Neural cell (in vitro differentiated cells): ENCODE measurements at regions not wholly inside any gene's neighbourhood (a gene's known extent, or its start where the extent isn't known, plus 50 kb on each side); places are given as distances from the start of the nearest gene placed in this dataset.

ENCODE experiments used
- H2AFZ ChIP-seq: fragments of 200-600, 300-800 bp; sonication (generic), shearing (Covaris generic); 2 replicates; pipeline ENCODE4 v1.6.0; 2014; ENCODE audit warnings: low read depth, mild to moderate bottlenecking, antibody characterized with exemption, low read length, moderate library complexity
- H3F3A ChIP-seq: fragments of 200-600 bp; shearing (Covaris generic); 2 replicates; pipeline ENCODE4 v1.6.1; 2016; ENCODE audit warnings: mild to moderate bottlenecking, moderate library complexity, mixed read lengths, antibody characterized with exemption, low read length; ENCODE audit not compliant: insufficient read depth, poor library complexity, severe bottlenecking
- H3K27ac ChIP-seq: fragments of 200-600, 300-800 bp; sonication (generic), shearing (Covaris generic); 2 replicates; pipeline ENCODE4 v1.5.1; 2014; ENCODE audit warnings: mild to moderate bottlenecking, low read length, moderate library complexity
- H3K27me3 ChIP-seq: fragments of 300-800, 200-600 bp; sonication (generic), shearing (Covaris generic); 2 replicates; pipeline ENCODE4 v1.6.0; 2014; ENCODE audit warnings: mild to moderate bottlenecking, low read depth, low read length, moderate library complexity; ENCODE audit not compliant: insufficient read depth
- H3K36me3 ChIP-seq: fragments of 300-800, 200-600 bp; sonication (generic), shearing (Covaris generic); 2 replicates; pipeline ENCODE4 v1.5.1; 2014; ENCODE audit warnings: mild to moderate bottlenecking, antibody characterized with exemption, low read length, moderate library complexity; ENCODE audit not compliant: insufficient read depth
- H3K4me2 ChIP-seq: fragments of 300-800, 200-600 bp; sonication (generic), shearing (Covaris generic); 2 replicates; pipeline ENCODE4 v1.6.0; 2014; ENCODE audit warnings: mild to moderate bottlenecking, low read length
- H3K4me3 ChIP-seq: fragments of 300-800, 200-600 bp; sonication (generic), shearing (Covaris generic); 2 replicates; pipeline ENCODE4 v1.5.1; 2014; ENCODE audit warnings: mild to moderate bottlenecking, low read length, moderate library complexity
- H3K79me2 ChIP-seq: fragments of 200-600 bp; shearing (Covaris generic); replicated peaks from 2 replicates; pipeline ENCODE4 v1.6.0; 2014; ENCODE audit warnings: mild to moderate bottlenecking, low read length, moderate library complexity; ENCODE audit not compliant: insufficient read depth
- H3K9ac ChIP-seq: fragments of 300-800, 200-600 bp; sonication (generic), shearing (Covaris generic); 2 replicates; pipeline ENCODE4 v1.6.1; 2016; ENCODE audit warnings: mild to moderate bottlenecking, low read length, mixed read lengths
- H3K9me2 ChIP-seq: fragments of 200-600 bp; shearing (Covaris generic); 2 replicates; pipeline ENCODE4 v1.6.1; 2016; ENCODE audit warnings: mild to moderate bottlenecking, low read length, mixed read lengths; ENCODE audit not compliant: insufficient read depth
- H3K9me3 ChIP-seq: fragments of 200-600, 300-800 bp; sonication (generic), shearing (Covaris generic); 2 replicates; pipeline ENCODE4 v1.6.1; 2016; ENCODE audit warnings: mild to moderate bottlenecking, mixed run types, low read length, moderate library complexity, mixed read lengths
- H4K20me1 ChIP-seq: fragments of 200-600 bp; shearing (Covaris generic); 2 replicates; pipeline ENCODE4 v1.6.1; 2016; ENCODE audit warnings: mild to moderate bottlenecking, mixed run types; ENCODE audit not compliant: insufficient read depth
- EP300 ChIP-seq: fragments of 450-650 bp; conservative IDR thresholded peaks from 2 replicates; pipeline ENCODE4 v1.6.1; 2014; ENCODE audit warnings: antibody characterized with exemption, mild to moderate bottlenecking, moderate library complexity; ENCODE audit not compliant: poor library complexity, severe bottlenecking
- EZH2 ChIP-seq: fragments of 200-600, 300-800 bp; shearing (Covaris generic), sonication (generic); IDR thresholded peaks from 2 replicates; pipeline ENCODE4 v1.6.1; 2014; ENCODE audit warnings: antibody characterized with exemption, low read length, borderline replicate concordance, mild to moderate bottlenecking; ENCODE audit not compliant: insufficient read depth, poor library complexity, severe bottlenecking
- MXI1 ChIP-seq: fragments of 450-650 bp; conservative IDR thresholded peaks from 2 replicates; pipeline ENCODE4 v1.6.1; 2014; ENCODE audit warnings: antibody characterized with exemption, mild to moderate bottlenecking; ENCODE audit not compliant: poor library complexity, severe bottlenecking
- POLR2AphosphoS5 ChIP-seq: IDR thresholded peaks from 2 replicates; pipeline ENCODE4 v1.6.1; 2012
- RAD21 ChIP-seq: fragments of 450-650 bp; conservative IDR thresholded peaks from 2 replicates; pipeline ENCODE4 v1.6.1; 2014; ENCODE audit warnings: antibody characterized with exemption, mild to moderate bottlenecking, moderate library complexity
- SMC3 ChIP-seq: fragments of 450-650 bp; conservative IDR thresholded peaks from 2 replicates; pipeline ENCODE4 v1.6.1; 2014; ENCODE audit warnings: antibody characterized with exemption, mild to moderate bottlenecking, moderate library complexity; ENCODE audit not compliant: poor library complexity
- TAF1 ChIP-seq: IDR thresholded peaks from 2 replicates; pipeline ENCODE4 v1.6.1; 2012; ENCODE audit warnings: low read depth
- TF ChIP-seq, protein P1 (sequence below): fragments of 450-650 bp; IDR thresholded peaks from 2 replicates; pipeline ENCODE4 v1.5.1; 2014; ENCODE audit warnings: antibody characterized with exemption, mild to moderate bottlenecking, moderate library complexity; ENCODE audit not compliant: poor library complexity, severe bottlenecking
- TF ChIP-seq, protein P2 (sequence below): IDR thresholded peaks from 2 replicates; pipeline ENCODE4 v1.6.1; 2012; ENCODE audit warnings: borderline replicate concordance

GRCh38 chr16:66240088-66240487 is 126.4 kb upstream of the CDH5 start:
- H2AFZ ChIP-seq: no peak overlapping the region
- H3K4me2 ChIP-seq: no peak overlapping the region
- H3K27me3 ChIP-seq: no peaks in the 10 kb centered on the region
- H3K9me3 ChIP-seq: no peaks in the 10 kb centered on the region
- TF ChIP-seq, protein P1, sequence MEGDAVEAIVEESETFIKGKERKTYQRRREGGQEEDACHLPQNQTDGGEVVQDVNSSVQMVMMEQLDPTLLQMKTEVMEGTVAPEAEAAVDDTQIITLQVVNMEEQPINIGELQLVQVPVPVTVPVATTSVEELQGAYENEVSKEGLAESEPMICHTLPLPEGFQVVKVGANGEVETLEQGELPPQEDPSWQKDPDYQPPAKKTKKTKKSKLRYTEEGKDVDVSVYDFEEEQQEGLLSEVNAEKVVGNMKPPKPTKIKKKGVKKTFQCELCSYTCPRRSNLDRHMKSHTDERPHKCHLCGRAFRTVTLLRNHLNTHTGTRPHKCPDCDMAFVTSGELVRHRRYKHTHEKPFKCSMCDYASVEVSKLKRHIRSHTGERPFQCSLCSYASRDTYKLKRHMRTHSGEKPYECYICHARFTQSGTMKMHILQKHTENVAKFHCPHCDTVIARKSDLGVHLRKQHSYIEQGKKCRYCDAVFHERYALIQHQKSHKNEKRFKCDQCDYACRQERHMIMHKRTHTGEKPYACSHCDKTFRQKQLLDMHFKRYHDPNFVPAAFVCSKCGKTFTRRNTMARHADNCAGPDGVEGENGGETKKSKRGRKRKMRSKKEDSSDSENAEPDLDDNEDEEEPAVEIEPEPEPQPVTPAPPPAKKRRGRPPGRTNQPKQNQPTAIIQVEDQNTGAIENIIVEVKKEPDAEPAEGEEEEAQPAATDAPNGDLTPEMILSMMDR: no peak
- TF ChIP-seq RAD21: no peak
- no peak for TF ChIP-seq EZH2
- TF ChIP-seq EP300: no peak
- no peak for TF ChIP-seq POLR2AphosphoS5
- no peak for TF ChIP-seq SMC3
- TF ChIP-seq, protein P2, sequence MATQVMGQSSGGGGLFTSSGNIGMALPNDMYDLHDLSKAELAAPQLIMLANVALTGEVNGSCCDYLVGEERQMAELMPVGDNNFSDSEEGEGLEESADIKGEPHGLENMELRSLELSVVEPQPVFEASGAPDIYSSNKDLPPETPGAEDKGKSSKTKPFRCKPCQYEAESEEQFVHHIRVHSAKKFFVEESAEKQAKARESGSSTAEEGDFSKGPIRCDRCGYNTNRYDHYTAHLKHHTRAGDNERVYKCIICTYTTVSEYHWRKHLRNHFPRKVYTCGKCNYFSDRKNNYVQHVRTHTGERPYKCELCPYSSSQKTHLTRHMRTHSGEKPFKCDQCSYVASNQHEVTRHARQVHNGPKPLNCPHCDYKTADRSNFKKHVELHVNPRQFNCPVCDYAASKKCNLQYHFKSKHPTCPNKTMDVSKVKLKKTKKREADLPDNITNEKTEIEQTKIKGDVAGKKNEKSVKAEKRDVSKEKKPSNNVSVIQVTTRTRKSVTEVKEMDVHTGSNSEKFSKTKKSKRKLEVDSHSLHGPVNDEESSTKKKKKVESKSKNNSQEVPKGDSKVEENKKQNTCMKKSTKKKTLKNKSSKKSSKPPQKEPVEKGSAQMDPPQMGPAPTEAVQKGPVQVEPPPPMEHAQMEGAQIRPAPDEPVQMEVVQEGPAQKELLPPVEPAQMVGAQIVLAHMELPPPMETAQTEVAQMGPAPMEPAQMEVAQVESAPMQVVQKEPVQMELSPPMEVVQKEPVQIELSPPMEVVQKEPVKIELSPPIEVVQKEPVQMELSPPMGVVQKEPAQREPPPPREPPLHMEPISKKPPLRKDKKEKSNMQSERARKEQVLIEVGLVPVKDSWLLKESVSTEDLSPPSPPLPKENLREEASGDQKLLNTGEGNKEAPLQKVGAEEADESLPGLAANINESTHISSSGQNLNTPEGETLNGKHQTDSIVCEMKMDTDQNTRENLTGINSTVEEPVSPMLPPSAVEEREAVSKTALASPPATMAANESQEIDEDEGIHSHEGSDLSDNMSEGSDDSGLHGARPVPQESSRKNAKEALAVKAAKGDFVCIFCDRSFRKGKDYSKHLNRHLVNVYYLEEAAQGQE: no peak
- no peak for TF ChIP-seq MXI1
- H3K9ac ChIP-seq: no peak overlapping the region
- H3K79me2 ChIP-seq: no peaks in the 10 kb centered on the region
- H3F3A ChIP-seq: no peaks in the 10 kb centered on the region
- no peaks in the 10 kb centered on the region for H3K36me3 ChIP-seq
- H3K27ac ChIP-seq: no peak overlapping the region
- no peaks in the 10 kb centered on the region for H4K20me1 ChIP-seq
- H3K9me2 ChIP-seq: no peaks in the 10 kb centered on the region
- H3K4me3 ChIP-seq: no peak overlapping the region

DNA sequence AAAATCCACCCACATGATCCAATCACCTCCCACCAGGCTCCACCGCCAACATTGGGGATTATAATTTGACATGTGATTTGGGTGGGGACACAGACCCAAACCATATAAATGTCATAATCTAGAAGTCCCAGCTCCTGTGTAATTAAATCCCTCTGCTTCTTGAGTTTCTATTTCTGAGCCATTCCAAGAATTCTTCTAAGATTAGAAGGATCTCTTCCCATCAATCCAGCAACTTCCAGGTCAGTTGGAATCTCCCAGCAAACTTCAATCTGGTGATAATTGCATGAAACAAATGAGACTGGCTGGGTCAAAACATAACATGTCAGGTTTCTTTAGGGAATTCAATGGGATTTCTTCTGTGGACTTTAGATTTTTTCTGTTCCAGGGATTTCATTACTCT is 127.8 kb upstream of the CDH5 start:
- Histone ChIP-seq H3K79me2 (no peaks in the 10 kb centered on the region), H2AFZ (no peak overlapping the region), H4K20me1 (no peaks in the 10 kb centered on the region), H3F3A (no peaks in the 10 kb centered on the region), H3K9me2 (no peaks in the 10 kb centered on the region), H3K27me3 (no peaks in the 10 kb centered on the region), H3K4me3 (no peak overlapping the region), H3K9ac (no peak overlapping the region), H3K27ac (no peak overlapping the region), H3K9me3 (no peaks in the 10 kb centered on the region), H3K4me2 (no peak overlapping the region), H3K36me3 (no peaks in the 10 kb centered on the region)
- TF ChIP-seq MXI1 (no peak), SMC3 (no peak), POLR2AphosphoS5 (no peak), RAD21 (no peak), TAF1 (no peak), EP300 (no peak), EZH2 (no peak)
- TF ChIP-seq, protein P1: no peak
- TF ChIP-seq, protein P2: no peak
